Ishikawa (cell line): ENCODE measurements at regions not wholly inside any gene's neighbourhood (a gene's known extent, or its start where the extent isn't known, plus 50 kb on each side); places are given as distances from the start of the nearest gene placed in this dataset.

Source experiments
- CEBPB ChIP-seq: IDR thresholded peaks from 2 replicates; pipeline ENCODE4 v1.6.1; 2012
- CREB1 ChIP-seq: IDR thresholded peaks from 2 replicates; pipeline ENCODE4 v1.6.1; 2012; ENCODE audit warnings: low read depth
- EGR1 ChIP-seq: IDR thresholded peaks from 2 replicates; pipeline ENCODE4 v1.6.1; 2012
- EP300 ChIP-seq: IDR thresholded peaks from 2 replicates; pipeline ENCODE4 v1.6.1; 2012; ENCODE audit warnings: borderline replicate concordance
- FOXM1 ChIP-seq: IDR thresholded peaks from 2 replicates; pipeline ENCODE4 v1.6.1; 2012; ENCODE audit warnings: low read depth, borderline replicate concordance
- MAX ChIP-seq: IDR thresholded peaks from 2 replicates; pipeline ENCODE4 v1.6.1; 2012
- NFIC ChIP-seq: IDR thresholded peaks from 2 replicates; pipeline ENCODE4 v1.6.1; 2012
- RAD21 ChIP-seq: IDR thresholded peaks from 2 replicates; pipeline ENCODE4 v1.6.1; 2012; ENCODE audit warnings: low read depth
- REST ChIP-seq: IDR thresholded peaks from 2 replicates; pipeline ENCODE4 v1.6.1; 2012; ENCODE audit warnings: low read depth, mild to moderate bottlenecking
- TAF1 ChIP-seq: IDR thresholded peaks from 2 replicates; pipeline ENCODE4 v1.6.1; 2012; ENCODE audit warnings: low read depth, mild to moderate bottlenecking
- TCF12 ChIP-seq: IDR thresholded peaks from 2 replicates; pipeline ENCODE4 v1.6.1; 2012; ENCODE audit warnings: low read depth
- TEAD4 ChIP-seq: IDR thresholded peaks from 2 replicates; pipeline ENCODE4 v1.6.1; 2012
- YY1 ChIP-seq: IDR thresholded peaks from 2 replicates; pipeline ENCODE4 v1.6.1; 2012; ENCODE audit warnings: low read depth
- ZBTB7A ChIP-seq: IDR thresholded peaks from 2 replicates; pipeline ENCODE4 v1.6.1; 2012; ENCODE audit warnings: low read depth
- TF ChIP-seq, protein P1 (sequence below): IDR thresholded peaks from 2 replicates; pipeline ENCODE4 v1.6.1; 2012

- TF ChIP-seq MAX (no peak), RAD21 (no peak), ZBTB7A (no peak), TAF1 (no peak), EGR1 (no peak), CEBPB (no peak), REST (no peak), FOXM1 (no peak), NFIC (no peak), CREB1 (no peak)
Observed at GRCh38 chr6:114862819-114863218, 520.0 kb upstream of the HS3ST5 start.

DNA sequence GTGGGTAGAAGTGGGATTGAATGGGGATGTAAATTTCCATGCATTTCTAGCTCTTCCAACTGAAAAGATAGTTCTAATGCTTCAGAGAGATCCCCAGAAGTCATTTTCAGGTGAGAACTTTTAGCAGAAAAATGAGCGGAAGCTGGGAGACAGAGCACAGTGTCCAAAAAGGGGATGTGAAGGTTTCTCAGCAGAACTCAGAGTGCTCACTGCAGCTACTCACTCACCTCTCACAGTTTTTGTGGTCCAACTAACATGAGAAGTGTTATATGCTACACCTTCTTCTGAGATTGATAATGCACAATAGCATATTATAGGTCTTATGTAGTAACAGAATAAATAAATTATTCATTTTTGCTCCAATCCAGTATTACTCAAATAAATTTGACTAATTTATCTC is 519.2 kb upstream of the HS3ST5 start:
- TF ChIP-seq ZBTB7A (no peak), REST (no peak), EGR1 (no peak), NFIC (no peak), EP300 (no peak), TCF12 (no peak), FOXM1 (no peak), MAX (no peak), YY1 (no peak), RAD21 (no peak), CEBPB (no peak), TAF1 (no peak)
- TF ChIP-seq, protein P1, sequence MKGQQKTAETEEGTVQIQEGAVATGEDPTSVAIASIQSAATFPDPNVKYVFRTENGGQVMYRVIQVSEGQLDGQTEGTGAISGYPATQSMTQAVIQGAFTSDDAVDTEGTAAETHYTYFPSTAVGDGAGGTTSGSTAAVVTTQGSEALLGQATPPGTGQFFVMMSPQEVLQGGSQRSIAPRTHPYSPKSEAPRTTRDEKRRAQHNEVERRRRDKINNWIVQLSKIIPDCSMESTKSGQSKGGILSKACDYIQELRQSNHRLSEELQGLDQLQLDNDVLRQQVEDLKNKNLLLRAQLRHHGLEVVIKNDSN: no peak

DNA sequence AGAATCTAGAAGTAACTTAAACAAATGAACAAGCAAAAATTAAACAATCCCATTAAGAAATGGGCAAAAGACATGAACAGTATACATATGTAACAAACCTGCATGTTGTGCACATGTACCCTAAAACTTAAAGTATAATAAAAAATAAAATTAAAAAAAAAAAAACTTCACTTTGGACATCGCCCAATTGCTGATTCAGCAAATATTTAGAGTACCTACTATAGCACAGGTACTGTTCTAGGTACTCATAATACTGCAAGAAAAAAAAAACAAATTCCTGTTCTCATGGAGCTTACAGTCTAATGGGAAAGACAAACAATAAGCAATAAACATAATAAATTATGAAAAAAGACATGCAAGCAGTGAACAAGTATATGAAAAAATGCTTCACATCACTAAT is 501.5 kb upstream of the HS3ST5 start:
- no peak for TF ChIP-seq EGR1
- TF ChIP-seq TEAD4: no peak
- TF ChIP-seq FOXM1: no peak
- TF ChIP-seq EP300: no peak
- TF ChIP-seq CREB1: no peak
- TF ChIP-seq MAX: no peak

DNA sequence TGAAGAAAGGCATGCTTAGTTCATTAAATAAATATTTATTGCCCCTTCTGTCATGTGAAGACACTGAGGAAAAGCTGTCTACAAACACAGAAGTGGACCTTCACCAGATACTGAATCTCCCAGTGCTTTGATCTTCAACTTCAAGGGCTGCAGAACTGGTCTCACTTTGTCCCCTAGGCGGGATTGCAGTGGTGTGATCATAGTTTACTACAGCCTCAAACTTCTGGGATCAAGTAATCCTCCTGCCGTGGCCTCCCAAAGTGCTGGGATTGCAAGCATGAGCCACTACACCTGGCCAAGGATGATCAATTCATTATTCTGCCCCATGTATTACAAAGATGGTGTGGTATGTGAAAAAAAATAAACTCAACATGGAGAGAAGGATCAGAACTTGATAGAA is 496.2 kb upstream of the HS3ST5 start:
- no peak for TF ChIP-seq EGR1
- no peak for TF ChIP-seq EP300
- TF ChIP-seq YY1: no peak
- TF ChIP-seq, protein P1: no peak
- TF ChIP-seq FOXM1: no peak
- TF ChIP-seq TAF1: no peak
- no peak for TF ChIP-seq RAD21
- no peak for TF ChIP-seq NFIC
- TF ChIP-seq TEAD4: no peak
- TF ChIP-seq CREB1: no peak
- no peak for TF ChIP-seq CEBPB
- no peak for TF ChIP-seq ZBTB7A
- TF ChIP-seq MAX: no peak
- no peak for TF ChIP-seq TCF12
- TF ChIP-seq REST: no peak
